Common myeloid progenitor, CD34-positive (primary cell): ENCODE measurements at regions not wholly inside any gene's neighbourhood (a gene's known extent, or its start where the extent isn't known, plus 50 kb on each side); places are given as distances from the start of the nearest gene placed in this dataset.
A peak's percentile ranks its signal among the peaks of the same experiment; 100 is the strongest.
"Not testable (repeated sequence)": the region's sequence is repeated elsewhere in the genome, so short reads cannot be mapped to it uniquely, and the experiment has no call there.

Source experiments
- CTCF ChIA-PET: fragments of 350-600 bp; sonication (Branson Sonifier 250); formaldehyde crosslinking; loops from one replicate; lab custom pipeline; 2021; ENCODE audit warnings: antibody characterized with exemption; lab: Charles Lee
- POLR2A ChIA-PET: fragments of 350-600 bp; sonication (Branson Sonifier 250); formaldehyde crosslinking; loops from one replicate; lab custom pipeline; 2021; ENCODE audit warnings: antibody characterized with exemption; lab: Charles Lee
- DNase-seq, 3 donors: peaks; one replicate each; pipeline versions ENCODE4 v3.0.0 to v3.0.0-alpha.2; 2013
- H3K27ac ChIP-seq, 2 experiments: 1 replicate in 1 of 2; 2 replicates in 1 of 2; pipeline ENCODE4 v1.7.0; 2013; ENCODE audit warnings: inconsistent platforms in 2 of 2, low read length in 2 of 2, mild to moderate bottlenecking in 2 of 2, low read depth in 1 of 2, moderate library complexity in 1 of 2; ENCODE audit not compliant: severe bottlenecking in 2 of 2, insufficient read depth in 1 of 2, poor library complexity in 1 of 2
- H3K27me3 ChIP-seq, 5 experiments: replicated peaks in 2 of 5; 1 replicate in 3 of 5; 2 replicates in 2 of 5; pipeline versions ENCODE4 v1.6.1 to v1.7.0; 2013; ENCODE audit warnings: low read length in 4 of 5, mild to moderate bottlenecking in 2 of 5, moderate library complexity in 2 of 5, inconsistent platforms in 1 of 5; ENCODE audit not compliant: insufficient read depth in 5 of 5, control insufficient read depth in 4 of 5
- H3K36me3 ChIP-seq, 4 experiments: 1 replicate in 2 of 4; 2 replicates in 2 of 4; pipeline versions ENCODE4 v1.6.1 to v1.7.0; 2013; ENCODE audit warnings: low read length in 3 of 4, control low read depth in 1 of 4, mild to moderate bottlenecking in 1 of 4; ENCODE audit not compliant: control insufficient read depth in 4 of 4, insufficient read depth in 4 of 4
- H3K4me1 ChIP-seq, 4 experiments: 1 replicate in 3 of 4; 2 replicates in 1 of 4; pipeline versions ENCODE4 v1.6.1 to v1.7.1; 2013; ENCODE audit warnings: low read length in 3 of 4, mild to moderate bottlenecking in 3 of 4, control low read depth in 1 of 4, inconsistent platforms in 1 of 4, moderate library complexity in 1 of 4; ENCODE audit not compliant: control insufficient read depth in 4 of 4, insufficient read depth in 4 of 4; ENCODE audit errors: control extremely low read depth in 1 of 4
- H3K4me3 ChIP-seq, 7 experiments: 1 replicate in 4 of 7; 2 replicates in 3 of 7; pipeline versions ENCODE4 v1.5.1 to v1.7.0; 2013; ENCODE audit warnings: mild to moderate bottlenecking in 7 of 7, low read length in 6 of 7, moderate library complexity in 6 of 7, inconsistent platforms in 2 of 7, low read depth in 2 of 7, control low read depth in 1 of 7; ENCODE audit not compliant: insufficient read depth in 4 of 7, control insufficient read depth in 1 of 7; ENCODE audit errors: extremely low read depth in 1 of 7
- H3K9me3 ChIP-seq, 5 experiments: 1 replicate in 4 of 5; 2 replicates in 1 of 5; pipeline versions ENCODE4 v1.6.1 to v1.7.1; 2013; ENCODE audit warnings: low read length in 4 of 5, mild to moderate bottlenecking in 2 of 5, inconsistent platforms in 1 of 5, low read depth in 1 of 5, moderate library complexity in 1 of 5; ENCODE audit not compliant: control insufficient read depth in 4 of 5, insufficient read depth in 2 of 5; ENCODE audit errors: control extremely low read depth in 1 of 5
- WGBS: methylation state at CpG from one replicate; pipeline ENCODE4 v1.1.5; 2013; ENCODE audit not compliant: insufficient coverage; 5-methylcytosine and 5-hydroxymethylcytosine counted together

GRCh38 chr2:56061327-56061726, 122.5 kb upstream of the CCDC85A start:
- H3K27me3 ChIP-seq, H3K4me1 ChIP-seq, H3K9me3 ChIP-seq, H3K4me3 ChIP-seq, POLR2A ChIA-PET, H3K36me3 ChIP-seq, CTCF ChIA-PET, DNase-seq, H3K27ac ChIP-seq: not testable (repeated sequence)
- WGBS, result 94% methylated on average over 2 of the region's 4 CpGs

GRCh38 chr2:56068746-56069145, 115.0 kb upstream of the CCDC85A start:
- DNase-seq, result no peak
- Histone ChIP-seq H3K4me3 (no peak overlapping the region), H3K36me3 (no peaks in the 10 kb centered on the region), H3K27ac (no peak overlapping the region), H3K4me1 (no peaks in the 10 kb centered on the region), H3K27me3 (peaks cover 0 to 2% (median 0%) of the 10 kb centered on the region in 5 experiments), H3K9me3 (peaks cover 0 to 7% (median 0%) of the 10 kb centered on the region in 5 experiments)
- ChIA-PET CTCF (no interaction called here), POLR2A (no interaction called here)

GRCh38 chr2:56077359-56077915, 106.4 kb upstream of the CCDC85A start:
- CTCF ChIA-PET, result interaction anchor here (1.5 to 4.0 kb wide), 2 partner anchors 57 to 106 kb away, joined by 3 to 16 read pairs; partner anchors contain the start of gene CCDC85A
- peak; percentile 45 to 70 (median 63) for DNase-seq
- H3K27ac ChIP-seq, result no peak overlapping the region
- 83% methylated on average over 5 of the region's 6 CpGs for WGBS
- peaks cover 0 to 3% (median 0%) of the 10 kb centered on the region in 5 experiments for H3K27me3 ChIP-seq
- no peaks in the 10 kb centered on the region for H3K4me1 ChIP-seq
- H3K9me3 ChIP-seq, result no peaks in the 10 kb centered on the region
- H3K4me3 ChIP-seq, result no peak overlapping the region
- no peaks in the 10 kb centered on the region for H3K36me3 ChIP-seq
- POLR2A ChIA-PET, result interaction anchor here (1.0 kb wide), 1 partner anchor 53 kb away, joined by 3 read pairs; no protein-coding TSS in a partner anchor

GRCh38 chr2:56082665-56083064, 101.1 kb upstream of the CCDC85A start:
- Histone ChIP-seq H3K4me3 (no peak overlapping the region), H3K27me3 (peaks cover 0 to 5% (median 0%) of the 10 kb centered on the region in 5 experiments), H3K4me1 (no peaks in the 10 kb centered on the region), H3K27ac (no peak overlapping the region), H3K9me3 (no peaks in the 10 kb centered on the region), H3K36me3 (no peaks in the 10 kb centered on the region)
- no peak for DNase-seq
- 92% methylated on average over 3 of the region's 4 CpGs for WGBS
- POLR2A ChIA-PET, result no interaction called here
- CTCF ChIA-PET, result no interaction called here

- POLR2A ChIA-PET, result no interaction called here
- H3K36me3 ChIP-seq, result no peaks in the 10 kb centered on the region
Observed at GRCh38 chr2:56084111-56084901, 99.5 kb upstream of the CCDC85A start.

GRCh38 chr2:56086336-56086735, 97.5 kb upstream of the CCDC85A start:
- no peak overlapping the region for H3K4me3 ChIP-seq
- H3K4me1 ChIP-seq, result no peaks in the 10 kb centered on the region
- no peaks in the 10 kb centered on the region for H3K9me3 ChIP-seq
- no peaks in the 10 kb centered on the region for H3K36me3 ChIP-seq
- 95% methylated on average over 7 of the region's 7 CpGs for WGBS
- no peak overlapping the region for H3K27ac ChIP-seq
- ChIA-PET CTCF (interaction anchor here (0.6 to 2.0 kb wide), 3 partner anchors 10 to 368 kb away, joined by 3 to 6 read pairs (median 4); no protein-coding TSS in a partner anchor), POLR2A (no interaction called here)
- H3K27me3 ChIP-seq, result peaks cover 0 to 10% (median under 1%) of the 10 kb centered on the region in 5 experiments
- DNase-seq, result no peak

More at GRCh38 chr2:56084111-56084901, 99.5 kb upstream of the CCDC85A start:
- no peak overlapping the region for H3K4me3 ChIP-seq
- CTCF ChIA-PET, result interaction anchor here (1.3 kb wide), 1 partner anchor 8 kb away, joined by 4 read pairs; no protein-coding TSS in a partner anchor
- H3K4me1 ChIP-seq, result no peaks in the 10 kb centered on the region
- 33% methylated on average over 3 of the region's 5 CpGs for WGBS
- H3K27ac ChIP-seq, result no peak overlapping the region
- peaks cover 0 to 5% (median 0%) of the 10 kb centered on the region in 5 experiments for H3K27me3 ChIP-seq
- no peaks in the 10 kb centered on the region for H3K9me3 ChIP-seq
- peak; percentile 14 to 77 (median 55) for DNase-seq

- no peaks in the 10 kb centered on the region for H3K4me1 ChIP-seq
- no peaks in the 10 kb centered on the region for H3K9me3 ChIP-seq
- no peak overlapping the region for H3K27ac ChIP-seq
- DNase-seq, result no peak
- CTCF ChIA-PET, result interaction anchor here (1.3 to 2.0 kb wide), 2 partner anchors 12 to 16 kb away, joined by 3 to 6 read pairs; no protein-coding TSS in a partner anchor
- no peak overlapping the region for H3K4me3 ChIP-seq
- 100% methylated on average over 2 of the region's 4 CpGs for WGBS
- H3K27me3 ChIP-seq, result peaks cover 0 to 10% (median 2%) of the 10 kb centered on the region in 5 experiments
- no peaks in the 10 kb centered on the region for H3K36me3 ChIP-seq
- POLR2A ChIA-PET, result no interaction called here
Observed at GRCh38 chr2:56088411-56088810, 95.4 kb upstream of the CCDC85A start.
